Ovary (tissue), 7 donors: ENCODE measurements at regions not wholly inside any gene's neighbourhood (a gene's known extent, or its start where the extent isn't known, plus 50 kb on each side); places are given as distances from the start of the nearest gene placed in this dataset.

Experiments
- DNase-seq, 5 donors: peaks; one replicate each; pipeline ENCODE4 v3.0.0-alpha.2; 2019 to 2020
- H3K27ac ChIP-seq, 2 donors: fragments of 200-600 bp; one replicate each; pipeline versions ENCODE4 v1.5.1 to v1.8.0; 2019 to 2022
- H3K27me3 ChIP-seq: fragments of 200-600 bp; one replicate; pipeline ENCODE4 v1.8.0; 2022
- H3K36me3 ChIP-seq: fragments of 200-600 bp; sonication (generic); one replicate; pipeline ENCODE4 v1.5.1; 2019
- H3K4me1 ChIP-seq: one replicate; pipeline ENCODE4 v1.8.1; 2013; ENCODE audit warnings: mild to moderate bottlenecking, moderate library complexity; ENCODE audit not compliant: insufficient read depth
- H3K4me3 ChIP-seq: fragments of 200-600 bp; sonication (generic); one replicate; pipeline ENCODE4 v1.5.1; 2017
- H3K9me3 ChIP-seq, 2 donors: fragments of 200-600 bp in 1 of 2; sonication (generic) in 1 of 2; one replicate each; pipeline versions ENCODE4 v1.5.1 to v1.8.1; 2013 to 2019; ENCODE audit warnings: mild to moderate bottlenecking in 1 of 2, moderate library complexity in 1 of 2
- EP300 ChIP-seq: sonication (generic); formaldehyde crosslinking; IDR thresholded peaks from one replicate; pipeline ENCODE4 v1.6.1; 2017; ENCODE audit warnings: antibody characterized with exemption
- POLR2A ChIP-seq: fragments of 450-650 bp; IDR thresholded peaks from one replicate; pipeline ENCODE4 v1.6.1; 2017; ENCODE audit warnings: antibody characterized with exemption, mild to moderate bottlenecking, moderate library complexity
- WGBS, 3 donors: extraction: QIAGEN DNeasy Blood & Tissue Kit in 1 of 3; methylation state at CpG; one replicate each; pipeline versions ENCODE4 v1.1.5 to v1.1.7; 2013 to 2017; 5-methylcytosine and 5-hydroxymethylcytosine counted together
- intact Hi-C, 4 donors: fragments of 100-400 bp; cut with DNase I; formaldehyde crosslinking; loops; one replicate each; pipeline versions ENCODE4 v1.11.0 to v1.15.1; 2022 to 2023
- TF ChIP-seq, protein P1 (sequence below), 3 donors: fragments of 450-650 bp in 2 of 3; fragments of 200-600 bp in 1 of 3; IDR thresholded peaks; one replicate each; pipeline versions ENCODE4 v1.5.1 to v1.8.0; 2016 to 2022; ENCODE audit warnings: antibody characterized with exemption in 3 of 3, mild to moderate bottlenecking in 1 of 3
- donor health status: DM: no; HTN: no; CAD: no; lungs with moderate emphysema.
- donor health status: DM: no; HTN: no; CAD: no.
- donor health status: Bipolar disorder and iron deficiency.
- donor health status: DM: no; HTN: no; CAD: no.
- donor health status: DM: yes; HTN: yes; CAD: no.

DNA sequence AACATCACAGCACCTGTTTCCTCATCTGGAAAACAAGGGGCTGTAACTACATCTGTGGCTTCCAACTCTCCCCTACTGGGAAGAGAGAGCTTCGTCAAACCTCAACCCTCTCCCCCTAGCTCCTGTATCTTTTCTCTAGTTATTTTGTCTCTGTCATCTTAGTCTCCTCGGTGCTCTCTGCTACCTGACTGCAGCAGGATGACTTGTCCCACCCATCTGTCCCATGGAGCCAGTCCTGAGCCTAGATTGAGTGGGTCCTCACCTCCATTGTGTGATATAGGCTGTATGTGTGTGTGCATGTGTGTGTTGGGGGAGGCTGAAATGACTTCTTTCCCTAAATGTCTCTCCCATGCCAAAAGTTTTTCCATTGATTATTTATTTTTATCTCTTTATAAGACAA, 177.3 kb downstream of the EMP1 start:
- H3K36me3 ChIP-seq, result no peaks in the 10 kb centered on the region
- WGBS, 3 donors, result 88 to 98% (median 92%) methylated on average over 2 of the region's 2 CpGs
- TF ChIP-seq, protein P1, sequence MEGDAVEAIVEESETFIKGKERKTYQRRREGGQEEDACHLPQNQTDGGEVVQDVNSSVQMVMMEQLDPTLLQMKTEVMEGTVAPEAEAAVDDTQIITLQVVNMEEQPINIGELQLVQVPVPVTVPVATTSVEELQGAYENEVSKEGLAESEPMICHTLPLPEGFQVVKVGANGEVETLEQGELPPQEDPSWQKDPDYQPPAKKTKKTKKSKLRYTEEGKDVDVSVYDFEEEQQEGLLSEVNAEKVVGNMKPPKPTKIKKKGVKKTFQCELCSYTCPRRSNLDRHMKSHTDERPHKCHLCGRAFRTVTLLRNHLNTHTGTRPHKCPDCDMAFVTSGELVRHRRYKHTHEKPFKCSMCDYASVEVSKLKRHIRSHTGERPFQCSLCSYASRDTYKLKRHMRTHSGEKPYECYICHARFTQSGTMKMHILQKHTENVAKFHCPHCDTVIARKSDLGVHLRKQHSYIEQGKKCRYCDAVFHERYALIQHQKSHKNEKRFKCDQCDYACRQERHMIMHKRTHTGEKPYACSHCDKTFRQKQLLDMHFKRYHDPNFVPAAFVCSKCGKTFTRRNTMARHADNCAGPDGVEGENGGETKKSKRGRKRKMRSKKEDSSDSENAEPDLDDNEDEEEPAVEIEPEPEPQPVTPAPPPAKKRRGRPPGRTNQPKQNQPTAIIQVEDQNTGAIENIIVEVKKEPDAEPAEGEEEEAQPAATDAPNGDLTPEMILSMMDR (IDR thresholded peaks at IDR 0.05), result no peak
- TF ChIP-seq EP300, result no peak
- no peak for TF ChIP-seq POLR2A

GRCh38 chr12:13373131-13373530, 176.6 kb downstream of the EMP1 start:
- TF ChIP-seq EP300 (no peak), POLR2A (no peak)
- TF ChIP-seq, protein P1 (IDR thresholded peaks at IDR 0.05), result no peak
- no peaks in the 10 kb centered on the region for H3K27me3 ChIP-seq
- 61 to 70% (median 67%) methylated on average over 6 of the region's 6 CpGs for whole genome bisulfite sequencing, 3 donors
- intact Hi-C loops, result no loop called here
- no peak for DNase-seq
- no peak overlapping the region for H3K27ac ChIP-seq
- H3K36me3 ChIP-seq, result no peaks in the 10 kb centered on the region
- no peaks in the 10 kb centered on the region for H3K9me3 ChIP-seq
- H3K4me1 ChIP-seq, result no peaks in the 10 kb centered on the region
- H3K4me3 ChIP-seq, result no peak overlapping the region

More for the DNA sequence above, 177.3 kb downstream of the EMP1 start:
- no peak for DNase-seq
- no peak overlapping the region for H3K27ac ChIP-seq
- H3K27me3 ChIP-seq, result no peaks in the 10 kb centered on the region
- intact Hi-C loops, result no loop called here
- no peak overlapping the region for H3K4me3 ChIP-seq
- no peaks in the 10 kb centered on the region for H3K9me3 ChIP-seq
- H3K4me1 ChIP-seq, result no peaks in the 10 kb centered on the region

DNA sequence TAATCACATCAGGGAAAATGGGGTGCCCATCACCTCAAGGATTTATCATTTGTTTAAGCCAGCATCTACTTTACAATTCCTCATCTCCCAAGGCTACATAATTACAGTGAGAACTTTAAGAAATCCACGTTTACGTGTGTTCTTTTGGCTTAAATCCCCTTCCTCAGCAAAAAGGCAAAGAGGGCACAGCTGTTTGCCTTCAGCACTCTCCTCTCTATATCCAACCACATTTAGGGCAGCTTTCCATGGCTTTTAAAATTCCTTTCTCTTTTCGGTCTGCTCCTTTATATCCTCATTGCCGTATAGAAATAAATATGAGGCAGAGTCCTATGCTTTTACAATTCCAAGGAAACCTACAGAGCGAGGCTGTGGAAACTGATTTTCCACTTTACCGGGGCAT, 175.9 kb downstream of the EMP1 start:
- H3K4me3 ChIP-seq, result no peak overlapping the region
- no peak for TF ChIP-seq POLR2A
- no peak for TF ChIP-seq EP300
- TF ChIP-seq, protein P1 (IDR thresholded peaks at IDR 0.05), result no peak
- no peaks in the 10 kb centered on the region for H3K27me3 ChIP-seq
- H3K4me1 ChIP-seq, result no peaks in the 10 kb centered on the region
- intact Hi-C loops, result no loop called here
- DNase-seq, result no peak
- H3K27ac ChIP-seq, result no peak overlapping the region
- 18 to 28% (median 24%) methylated on average over 6 of the region's 6 CpGs for WGBS, 3 donors
- H3K9me3 ChIP-seq, result no peaks in the 10 kb centered on the region
- H3K36me3 ChIP-seq, result no peaks in the 10 kb centered on the region

GRCh38 chr12:13371797-13372196, 175.3 kb downstream of the EMP1 start:
- Histone ChIP-seq H3K9me3 (no peaks in the 10 kb centered on the region), H3K4me1 (no peaks in the 10 kb centered on the region), H3K36me3 (no peaks in the 10 kb centered on the region), H3K4me3 (no peak overlapping the region), H3K27ac (no peak overlapping the region), H3K27me3 (no peaks in the 10 kb centered on the region)
- TF ChIP-seq EP300 (no peak), POLR2A (no peak)
- TF ChIP-seq, protein P1 (IDR thresholded peaks at IDR 0.05), result no peak
- DNase-seq, result no peak
- intact Hi-C loops, result no loop called here
- WGBS, 3 donors, result 30 to 44% (median 32%) methylated on average over 2 of the region's 2 CpGs

GRCh38 chr12:13371367-13371766, 174.8 kb downstream of the EMP1 start:
- no peak overlapping the region for H3K4me3 ChIP-seq
- no peaks in the 10 kb centered on the region for H3K27me3 ChIP-seq
- no peaks in the 10 kb centered on the region for H3K9me3 ChIP-seq
- no peaks in the 10 kb centered on the region for H3K36me3 ChIP-seq
- TF ChIP-seq, protein P1 (IDR thresholded peaks at IDR 0.05), result no peak
- no peak for TF ChIP-seq POLR2A
- no peak for TF ChIP-seq EP300
- WGBS, 3 donors, result 11 to 26% (median 20%) methylated on average over 1 of the region's 1 CpG
- no peak for DNase-seq
- H3K4me1 ChIP-seq, result no peaks in the 10 kb centered on the region
- no peak overlapping the region for H3K27ac ChIP-seq
- intact Hi-C loops, result no loop called here
